Gastrocnemius medialis (tissue), 4 donors: ENCODE measurements at regions not wholly inside any gene's neighbourhood (a gene's known extent, or its start where the extent isn't known, plus 50 kb on each side); places are given as distances from the start of the nearest gene placed in this dataset.

Source experiments
- CTCF ChIP-seq, 5 experiments: fragments of 450-650 bp in 3 of 5; fragments of 200-600 bp in 2 of 5; sonication (generic) in 2 of 5; IDR thresholded peaks in 4 of 5; conservative IDR thresholded peaks in 1 of 5; 1 replicate in 4 of 5; 2 replicates in 1 of 5; pipeline ENCODE4 v1.5.1; 2016 to 2019; ENCODE audit warnings: antibody characterized with exemption in 5 of 5, mild to moderate bottlenecking in 3 of 5, moderate library complexity in 3 of 5
- POLR2A ChIP-seq, 2 donors: fragments of 450-650 bp; IDR thresholded peaks; one replicate each; pipeline ENCODE4 v1.6.1; 2017; ENCODE audit warnings: antibody characterized with exemption in 2 of 2, mild to moderate bottlenecking in 2 of 2, moderate library complexity in 2 of 2

- TF ChIP-seq POLR2A (IDR thresholded peaks at IDR 0.05): no peak
- TF ChIP-seq CTCF (IDR thresholded peaks at IDR 0.05 in 4 of 5, conservative IDR thresholded peaks at IDR 0.05 in 1 of 5): no peak
Observed at GRCh38 chr3:94481226-94481898, 418.5 kb downstream of the NSUN3 start.
